ENCODE measurements at regions not wholly inside any gene's neighbourhood (a gene's known extent, or its start where the extent isn't known, plus 50 kb on each side); places are given as distances from the start of the nearest gene placed in this dataset.

DNA sequence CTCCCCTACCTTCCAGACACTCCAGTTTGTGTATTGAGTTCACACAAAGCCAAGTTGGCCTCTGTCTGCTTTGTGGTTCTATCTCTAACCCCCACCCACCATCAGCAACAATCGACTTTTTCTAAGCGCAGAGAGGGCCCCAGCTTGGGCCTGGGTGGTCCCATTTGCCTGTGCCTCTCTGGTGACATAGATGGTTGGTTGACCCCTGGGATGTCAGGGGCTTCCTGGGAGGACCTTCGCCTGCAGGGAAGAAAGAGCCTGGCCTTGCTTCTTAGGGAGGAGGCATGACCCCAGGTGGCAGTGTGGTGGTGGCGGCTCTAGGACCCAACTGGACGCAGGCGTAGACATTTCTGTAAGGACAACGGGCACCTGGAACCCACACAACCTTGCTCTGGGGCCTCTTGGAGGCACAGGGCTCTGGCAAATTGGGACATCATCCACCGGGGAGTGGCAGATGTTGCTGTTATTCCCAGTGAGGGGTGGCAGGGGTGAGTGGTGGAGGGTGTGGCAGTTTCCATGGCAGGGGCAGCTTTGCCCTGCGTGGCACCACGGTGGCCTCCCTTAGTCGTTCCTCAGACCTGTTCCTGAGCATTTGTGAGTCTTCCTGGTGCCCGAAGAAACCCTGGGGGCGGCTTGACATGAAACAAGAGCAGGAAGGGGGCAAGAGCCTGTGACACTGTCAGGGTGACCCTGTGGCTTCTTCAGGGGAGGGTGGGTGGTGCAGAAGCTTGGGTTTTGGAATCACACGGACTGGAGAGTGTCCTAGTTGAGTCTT, 171.0 kb upstream of the IER5L start:
- no peak for TF ChIP-seq CTCF (IDR thresholded peaks at IDR 0.05)
- ATAC-seq = no peak
- intact Hi-C loops (cut with DNase I) = no loop called here
- no peak overlapping the region for H3K27ac ChIP-seq
- no peak overlapping the region for H3K4me3 ChIP-seq
- peaks cover 0 to 10% (median 8%) of the 10 kb centered on the region in 3 donors for H3K27me3 ChIP-seq (ENCODE audit: insufficient read depth in 3 of 3, low read length in 2 of 3)
- no peaks in the 10 kb centered on the region for H3K9me3 ChIP-seq
- WGBS, 3 donors = 65 to 75% (median 71%) methylated on average over 14 of the region's 14 CpGs
- H3K36me3 ChIP-seq (ENCODE audit: insufficient read depth in 1 of 2, low read depth in 1 of 2) = no peaks in the 10 kb centered on the region
- DNase-seq = no peak
- H3K4me1 ChIP-seq = peaks cover 7% of the 10 kb centered on the region

- Histone ChIP-seq H3K27ac (no peak overlapping the region), H3K36me3 (ENCODE audit: insufficient read depth in 1 of 2, low read depth in 1 of 2) (no peaks in the 10 kb centered on the region), H3K4me1 (peaks cover 2% of the 10 kb centered on the region), H3K27me3 (ENCODE audit: insufficient read depth in 3 of 3, low read length in 2 of 3) (peaks cover 0 to 6% (median 5%) of the 10 kb centered on the region in 3 donors), H3K9me3 (no peaks in the 10 kb centered on the region), H3K4me3 (no peak overlapping the region)
- ATAC-seq (peak in 2 of 4 donors; percentile 31 to 35), DNase-seq (no peak)
- intact Hi-C loops (cut with DNase I) = no loop called here
- no peak for TF ChIP-seq CTCF (IDR thresholded peaks at IDR 0.05)
- 63 to 72% (median 67%) methylated on average over 21 of the region's 21 CpGs for WGBS, 3 donors
Observed at GRCh38 chr9:129347316-129348120, 169.5 kb upstream of the IER5L start.

DNA sequence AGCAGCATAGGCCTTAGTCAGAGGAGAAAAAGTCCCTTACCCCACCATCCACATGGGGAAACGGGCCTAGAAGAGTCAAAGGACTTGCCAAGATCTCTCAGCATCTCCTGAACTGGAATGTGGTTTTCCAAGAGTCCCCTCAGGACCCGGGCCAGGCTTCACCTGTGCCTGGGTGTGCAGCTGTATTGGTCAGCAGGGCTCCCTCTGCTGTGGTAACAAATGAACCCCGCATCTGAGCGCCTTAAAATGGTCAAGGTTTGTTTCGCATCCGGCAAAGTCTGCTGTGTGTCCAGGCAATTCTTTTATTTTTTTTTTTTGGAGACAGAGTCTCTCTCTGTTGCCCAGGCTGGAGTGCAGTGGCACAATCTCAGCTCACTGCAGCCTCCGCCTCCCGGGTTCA, 168.0 kb upstream of the IER5L start:
- no peaks in the 10 kb centered on the region for H3K4me1 ChIP-seq
- no peak overlapping the region for H3K4me3 ChIP-seq
- no peaks in the 10 kb centered on the region for H3K27me3 ChIP-seq (ENCODE audit: insufficient read depth in 3 of 3, low read length in 2 of 3)
- ATAC-seq = no peak
- intact Hi-C loops (cut with DNase I) = no loop called here
- H3K27ac ChIP-seq = no peak overlapping the region
- TF ChIP-seq CTCF (IDR thresholded peaks at IDR 0.05) = no peak
- WGBS, 3 donors = 89 to 95% (median 92%) methylated on average over 8 of the region's 8 CpGs
- no peaks in the 10 kb centered on the region for H3K9me3 ChIP-seq
- DNase-seq = no peak
- H3K36me3 ChIP-seq (ENCODE audit: insufficient read depth in 1 of 2, low read depth in 1 of 2) = no peaks in the 10 kb centered on the region

GRCh38 chr9:129344641-129345495, 166.8 kb upstream of the IER5L start:
- TF ChIP-seq CTCF (IDR thresholded peaks at IDR 0.05) = no peak
- Histone ChIP-seq H3K36me3 (ENCODE audit: insufficient read depth in 1 of 2, low read depth in 1 of 2) (no peaks in the 10 kb centered on the region), H3K27ac (no peak overlapping the region), H3K4me3 (no peak overlapping the region), H3K9me3 (no peaks in the 10 kb centered on the region), H3K4me1 (no peaks in the 10 kb centered on the region), H3K27me3 (ENCODE audit: insufficient read depth in 3 of 3, low read length in 2 of 3) (no peaks in the 10 kb centered on the region)
- WGBS, 3 donors = 80 to 84% (median 83%) methylated on average over 11 of the region's 11 CpGs
- intact Hi-C loops (cut with DNase I) = no loop called here
- DNase-seq (no peak), ATAC-seq (no peak)

Data from psoas muscle (tissue), 7 donors.